HG03354 (cell line): ENCODE measurements at regions not wholly inside any gene's neighbourhood (a gene's known extent, or its start where the extent isn't known, plus 50 kb on each side); places are given as distances from the start of the nearest gene placed in this dataset.

Experiments
- ATAC-seq: cut with Tn5 transposase; IDR thresholded peaks from one replicate; pipeline ENCODE4 v1.9.1; 2021; ENCODE audit warnings: mild to moderate bottlenecking; ENCODE audit not compliant: unreplicated experiment, poor library complexity, severe bottlenecking

GRCh38 chr14:73800970-73801515 is 50.6 kb upstream of the PTGR2 start:
- ATAC-seq, result no peak

DNA sequence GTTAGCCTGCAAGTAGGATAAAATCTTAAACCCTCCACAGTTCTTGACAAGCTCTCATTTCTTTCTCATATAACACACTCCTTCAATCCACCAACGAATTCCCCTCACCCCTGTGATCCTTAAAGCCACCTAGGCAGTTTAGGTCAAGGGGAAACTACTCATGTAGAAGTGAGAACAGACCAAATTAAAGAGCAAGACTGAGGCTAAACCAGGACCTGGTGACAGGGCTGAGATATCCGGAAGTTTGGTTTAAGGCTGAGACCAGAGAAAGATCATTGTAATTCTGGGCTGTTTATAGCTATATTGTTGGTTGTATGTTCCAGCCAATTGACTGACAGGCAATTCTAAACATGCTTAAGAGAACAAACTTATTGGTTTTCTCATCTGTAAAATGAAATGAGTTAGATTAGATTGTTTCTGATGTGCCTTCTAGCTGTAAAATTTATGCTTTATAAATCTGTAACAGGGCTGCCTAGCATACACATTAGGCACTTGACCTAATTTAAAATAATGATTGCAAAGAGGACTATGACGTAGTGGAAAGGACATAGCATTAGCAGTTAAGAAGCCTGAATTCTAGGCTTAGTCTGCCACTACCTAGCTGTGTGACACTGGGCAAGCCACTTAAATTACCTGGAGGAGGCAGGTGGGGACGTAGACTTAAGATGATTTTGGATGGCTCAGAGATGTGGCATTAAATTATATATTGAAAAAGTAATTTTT is 53.9 kb upstream of the PTGR2 start:
- no peak for ATAC-seq

GRCh38 chr14:73796893-73797542 is 54.6 kb upstream of the PTGR2 start:
- ATAC-seq, result no peak

DNA sequence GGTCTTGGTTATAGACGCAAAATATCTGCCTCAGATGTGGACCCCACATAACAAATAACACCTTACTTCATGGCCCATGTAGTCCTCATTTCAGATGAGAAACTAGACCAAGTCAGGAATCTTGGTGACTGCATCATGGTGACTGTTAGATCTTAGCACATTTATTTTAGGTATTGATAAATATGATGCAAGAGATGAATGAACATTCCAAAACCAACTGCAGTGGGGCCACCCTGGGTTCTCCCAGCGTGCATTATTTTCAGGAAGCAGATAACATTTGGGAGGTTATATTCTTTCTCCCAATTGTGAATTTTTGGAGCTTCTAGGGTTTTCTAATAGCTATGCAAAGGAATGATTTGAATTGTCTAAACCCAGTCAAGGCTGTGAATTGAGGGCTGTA is 55.2 kb upstream of the PTGR2 start:
- no peak for ATAC-seq

DNA sequence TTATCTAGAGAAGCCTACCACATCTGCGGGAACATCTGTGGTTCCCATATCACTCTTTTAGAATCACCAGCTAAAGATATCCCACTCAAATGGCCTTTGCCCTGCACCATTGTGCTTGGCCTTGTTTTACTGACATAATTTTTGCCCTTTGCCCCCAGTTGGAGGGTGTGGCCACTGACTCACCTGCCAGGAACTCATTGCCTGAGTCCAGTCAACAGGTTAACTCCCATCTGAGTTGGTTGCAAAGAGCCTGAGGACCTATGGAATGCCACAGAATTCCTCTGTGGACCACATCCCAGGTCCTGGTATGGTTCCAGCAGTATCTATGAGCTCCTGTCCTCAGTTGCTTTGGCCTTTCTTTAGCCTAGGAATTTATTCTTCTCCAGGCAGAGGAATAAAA is 55.7 kb upstream of the PTGR2 start:
- no peak for ATAC-seq

GRCh38 chr14:73795466-73795865 is 56.2 kb upstream of the PTGR2 start:
- ATAC-seq, result no peak

- ATAC-seq, result no peak
These were observed 57.5 kb upstream of the PTGR2 start for GRCh38 chr14:73794146-73794545.

GRCh38 chr14:73792481-73792880 is 59.1 kb upstream of the PTGR2 start:
- no peak for ATAC-seq

GRCh38 chr14:73789989-73790581 is 61.5 kb upstream of the PTGR2 start:
- no peak for ATAC-seq

DNA sequence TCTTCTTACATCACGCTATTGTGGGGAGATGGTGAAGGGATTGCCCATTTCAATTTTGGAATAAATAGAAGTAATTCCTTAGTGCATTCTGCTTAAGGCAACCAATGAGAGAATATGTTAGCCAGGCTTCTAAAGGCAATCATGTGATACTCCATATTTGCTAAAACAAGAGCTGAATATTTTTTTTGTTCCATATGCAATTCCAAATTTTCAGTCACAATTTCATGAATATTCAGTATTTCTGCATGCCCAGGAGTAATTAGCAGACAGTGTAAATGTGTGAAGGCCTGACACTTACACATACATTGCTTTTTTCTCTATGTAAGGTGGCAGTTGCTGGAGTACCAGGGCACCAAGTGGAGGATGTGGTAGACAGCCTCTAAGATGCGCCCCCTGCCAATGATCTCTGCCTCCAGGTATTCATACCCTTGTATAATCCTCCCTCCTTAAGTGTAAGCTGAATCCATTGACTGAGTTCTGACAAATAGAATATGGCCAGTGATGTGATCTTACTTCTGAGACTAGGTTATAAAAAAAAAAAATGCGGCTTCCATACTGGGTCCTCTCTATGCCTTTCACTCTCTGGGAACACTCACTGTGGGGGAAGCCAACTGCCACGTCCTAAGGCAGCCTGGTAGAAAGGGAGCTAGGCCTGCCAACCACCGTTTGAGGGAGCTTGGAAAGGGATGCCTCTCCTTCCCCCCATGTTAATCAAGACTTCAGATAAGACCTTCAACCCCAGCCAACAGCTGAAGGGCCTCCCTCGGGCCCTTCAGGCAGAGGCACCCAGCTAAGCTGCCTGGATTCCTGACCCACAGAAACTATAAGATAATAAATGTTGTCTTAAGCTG is 62.7 kb upstream of the PTGR2 start:
- no peak for ATAC-seq

- ATAC-seq, result no peak
These were observed 63.4 kb upstream of the PTGR2 start for GRCh38 chr14:73788317-73788598.

- no peak for ATAC-seq
These were observed 63.9 kb upstream of the PTGR2 start for GRCh38 chr14:73787486-73788316.

- ATAC-seq, result peak; percentile 54
These were observed 64.8 kb upstream of the PTGR2 start for GRCh38 chr14:73786636-73787485.

DNA sequence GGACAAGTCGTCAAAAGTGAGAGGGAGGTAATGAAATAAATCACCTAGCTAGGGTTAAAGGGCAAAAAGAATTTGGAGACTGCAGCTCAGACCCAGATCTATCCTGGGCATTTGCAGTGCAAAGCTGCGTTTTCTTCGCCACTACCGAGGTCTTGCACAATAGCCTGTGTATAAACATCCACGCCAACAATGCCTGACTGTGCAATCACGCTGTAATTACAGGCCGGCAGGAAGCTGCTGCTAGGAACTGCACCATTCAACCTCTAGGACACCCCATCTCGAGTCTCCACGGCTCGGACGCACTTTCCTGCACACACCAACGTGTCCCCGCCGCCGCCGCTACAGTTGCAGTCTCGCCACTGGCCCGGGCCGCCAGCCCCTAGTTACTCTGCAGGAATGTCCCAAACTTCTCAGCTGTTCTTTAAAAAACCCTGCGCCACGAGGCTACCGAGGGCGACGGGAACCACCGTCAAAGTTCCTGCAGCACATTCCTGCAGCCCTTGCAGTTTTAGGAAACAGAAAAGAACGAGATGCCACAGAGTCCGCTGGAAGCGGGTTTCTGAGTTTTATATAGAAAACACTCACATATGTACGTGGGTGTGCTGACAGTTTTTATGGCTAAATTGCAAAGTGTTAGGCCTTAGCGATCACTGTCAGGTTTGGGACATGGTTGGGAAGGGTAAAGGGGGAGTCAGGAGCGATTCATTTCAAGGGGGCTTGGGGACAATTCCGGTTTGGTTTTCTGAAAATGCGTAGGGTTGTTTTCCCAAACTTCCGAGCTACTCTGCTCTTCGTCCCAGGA is 65.6 kb upstream of the PTGR2 start:
- peak; percentile 57 for ATAC-seq

DNA sequence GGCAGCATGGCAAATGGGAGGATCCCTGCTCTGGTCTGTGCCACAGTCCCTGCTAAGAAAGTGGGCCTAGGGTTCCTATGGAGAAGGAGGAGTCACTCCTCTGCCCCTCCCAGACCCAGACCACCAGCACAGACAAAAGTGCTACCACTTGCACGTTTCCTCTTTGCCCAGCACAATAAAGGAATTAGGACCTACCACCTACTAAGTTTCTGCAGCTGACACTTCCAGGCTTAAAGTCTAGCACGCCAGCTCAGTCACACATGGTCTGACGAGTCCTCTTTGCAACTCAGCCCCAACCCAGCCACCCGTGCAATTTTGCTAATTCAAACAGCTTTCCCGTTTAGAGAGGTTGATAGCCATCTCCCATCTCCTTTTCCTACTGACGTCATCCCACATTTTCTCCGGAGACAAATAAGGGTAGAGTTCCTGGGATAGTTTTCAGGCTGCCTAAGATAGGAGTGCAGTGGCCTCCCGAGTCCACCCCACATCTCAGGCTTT is 66.2 kb upstream of the PTGR2 start:
- no peak for ATAC-seq

DNA sequence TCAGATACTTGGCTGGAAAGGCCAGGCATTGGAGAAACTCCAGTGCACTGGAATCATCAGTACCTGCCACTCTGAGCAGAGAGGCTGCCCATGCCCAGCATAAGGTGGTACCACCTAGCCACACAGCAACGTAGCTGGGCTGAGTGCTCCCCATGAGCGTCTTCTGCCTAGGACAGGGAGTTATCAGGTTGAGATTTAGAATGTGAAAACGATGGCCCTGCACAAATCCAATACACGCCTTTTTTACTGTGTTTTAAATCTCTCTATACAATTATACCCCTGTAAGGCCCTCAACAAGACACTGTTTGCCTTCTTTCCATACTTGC is 66.7 kb upstream of the PTGR2 start:
- no peak for ATAC-seq

- ATAC-seq, result no peak
These were observed 67.2 kb upstream of the PTGR2 start for GRCh38 chr14:73784181-73784987.
